DOHH2 (cell line): ENCODE measurements at regions not wholly inside any gene's neighbourhood (a gene's known extent, or its start where the extent isn't known, plus 50 kb on each side); places are given as distances from the start of the nearest gene placed in this dataset.

ENCODE experiments used
- EZH2phosphoT487 ChIP-seq: fragments of 200-600 bp; sonication (generic); IDR thresholded peaks from 2 replicates; pipeline ENCODE4 v1.6.1; 2017; ENCODE audit warnings: borderline replicate concordance, mild to moderate bottlenecking, antibody characterized with exemption, low read length, moderate library complexity, mixed read lengths
- TF ChIP-seq, protein P1 (sequence below): fragments of 200-600 bp; sonication (generic); IDR thresholded peaks from one replicate; pipeline ENCODE4 v1.5.1; 2014; ENCODE audit warnings: antibody characterized with exemption, mild to moderate bottlenecking, low read depth, low read length; ENCODE audit not compliant: poor library complexity, severe bottlenecking

- TF ChIP-seq, protein P1, sequence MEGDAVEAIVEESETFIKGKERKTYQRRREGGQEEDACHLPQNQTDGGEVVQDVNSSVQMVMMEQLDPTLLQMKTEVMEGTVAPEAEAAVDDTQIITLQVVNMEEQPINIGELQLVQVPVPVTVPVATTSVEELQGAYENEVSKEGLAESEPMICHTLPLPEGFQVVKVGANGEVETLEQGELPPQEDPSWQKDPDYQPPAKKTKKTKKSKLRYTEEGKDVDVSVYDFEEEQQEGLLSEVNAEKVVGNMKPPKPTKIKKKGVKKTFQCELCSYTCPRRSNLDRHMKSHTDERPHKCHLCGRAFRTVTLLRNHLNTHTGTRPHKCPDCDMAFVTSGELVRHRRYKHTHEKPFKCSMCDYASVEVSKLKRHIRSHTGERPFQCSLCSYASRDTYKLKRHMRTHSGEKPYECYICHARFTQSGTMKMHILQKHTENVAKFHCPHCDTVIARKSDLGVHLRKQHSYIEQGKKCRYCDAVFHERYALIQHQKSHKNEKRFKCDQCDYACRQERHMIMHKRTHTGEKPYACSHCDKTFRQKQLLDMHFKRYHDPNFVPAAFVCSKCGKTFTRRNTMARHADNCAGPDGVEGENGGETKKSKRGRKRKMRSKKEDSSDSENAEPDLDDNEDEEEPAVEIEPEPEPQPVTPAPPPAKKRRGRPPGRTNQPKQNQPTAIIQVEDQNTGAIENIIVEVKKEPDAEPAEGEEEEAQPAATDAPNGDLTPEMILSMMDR, result no peak
- no peak for TF ChIP-seq EZH2phosphoT487
Measured at GRCh38 chr13:72397265-72397664, 330.2 kb downstream of the MZT1 start.
